ENCODE measurements at regions not wholly inside any gene's neighbourhood (a gene's known extent, or its start where the extent isn't known, plus 50 kb on each side); places are given as distances from the start of the nearest gene placed in this dataset.

GRCh38 chr2:2845267-2845666 is 514.2 kb upstream of the MYT1L start:
- DNase-seq (ENCODE audit: low spot score): peak; percentile 13
- intact Hi-C loops (cut with DNase I): no loop called here
- no peaks in the 10 kb centered on the region for H3K9me3 ChIP-seq
- TF ChIP-seq CTCF (IDR thresholded peaks at IDR 0.05) (no peak), POLR2AphosphoS5 (IDR thresholded peaks at IDR 0.05) (no peak), POLR2A (IDR thresholded peaks at IDR 0.05) (no peak)
- 53% methylated on average over 11 of the region's 11 CpGs for WGBS
- H3K4me3 ChIP-seq: no peak overlapping the region
- H3K4me1 ChIP-seq (replicated peaks): no peaks in the 10 kb centered on the region
- no peaks in the 10 kb centered on the region for H3K36me3 ChIP-seq
- H3K27ac ChIP-seq: no peak overlapping the region
- H3K27me3 ChIP-seq (replicated peaks; ENCODE audit: insufficient read depth): no peaks in the 10 kb centered on the region

- no peaks in the 10 kb centered on the region for H3K27me3 ChIP-seq (replicated peaks; ENCODE audit: insufficient read depth)
- no peak for DNase-seq (ENCODE audit: low spot score)
- H3K27ac ChIP-seq: no peak overlapping the region
- H3K9me3 ChIP-seq: no peaks in the 10 kb centered on the region
- intact Hi-C loops (cut with DNase I): no loop called here
- H3K36me3 ChIP-seq: no peaks in the 10 kb centered on the region
- H3K4me1 ChIP-seq (replicated peaks): no peaks in the 10 kb centered on the region
- H3K4me3 ChIP-seq: no peak overlapping the region
- WGBS: 94% methylated on average over 11 of the region's 11 CpGs
- TF ChIP-seq CTCF (IDR thresholded peaks at IDR 0.05) (peak in 1 of 4 experiments; percentile 25), POLR2A (IDR thresholded peaks at IDR 0.05) (no peak)
These were observed 513.0 kb upstream of the MYT1L start for GRCh38 chr2:2843969-2844548.

- intact Hi-C loops (cut with DNase I): no loop called here
- H3K27ac ChIP-seq: no peak overlapping the region
- WGBS: 97% methylated on average over 7 of the region's 7 CpGs
- no peak overlapping the region for H3K4me3 ChIP-seq
- H3K9me3 ChIP-seq: no peaks in the 10 kb centered on the region
- no peaks in the 10 kb centered on the region for H3K4me1 ChIP-seq (replicated peaks)
- no peak for TF ChIP-seq POLR2A (IDR thresholded peaks at IDR 0.05)
- no peak for TF ChIP-seq CTCF (IDR thresholded peaks at IDR 0.05)
- TF ChIP-seq POLR2AphosphoS5 (IDR thresholded peaks at IDR 0.05): no peak
- DNase-seq (ENCODE audit: low spot score): no peak
- H3K27me3 ChIP-seq (replicated peaks; ENCODE audit: insufficient read depth): no peaks in the 10 kb centered on the region
- no peaks in the 10 kb centered on the region for H3K36me3 ChIP-seq
These were observed 511.4 kb upstream of the MYT1L start for GRCh38 chr2:2842466-2842865.

GRCh38 chr2:2840681-2841300 is 509.7 kb upstream of the MYT1L start:
- 93% methylated on average over 17 of the region's 17 CpGs for WGBS
- intact Hi-C loops (cut with DNase I): no loop called here
- no peak for TF ChIP-seq POLR2AphosphoS5 (IDR thresholded peaks at IDR 0.05)
- TF ChIP-seq CTCF (IDR thresholded peaks at IDR 0.05): no peak
- TF ChIP-seq POLR2A (IDR thresholded peaks at IDR 0.05): no peak

More at GRCh38 chr2:2840681-2841300, 509.7 kb upstream of the MYT1L start:
- H3K9me3 ChIP-seq: no peaks in the 10 kb centered on the region
- H3K4me3 ChIP-seq: no peak overlapping the region
- no peak overlapping the region for H3K27ac ChIP-seq
- H3K36me3 ChIP-seq: no peaks in the 10 kb centered on the region
- no peaks in the 10 kb centered on the region for H3K4me1 ChIP-seq (replicated peaks)
- DNase-seq (ENCODE audit: low spot score): no peak
- H3K27me3 ChIP-seq (replicated peaks; ENCODE audit: insufficient read depth): no peaks in the 10 kb centered on the region
